ENCODE measurements at regions not wholly inside any gene's neighbourhood (a gene's known extent, or its start where the extent isn't known, plus 50 kb on each side); places are given as distances from the start of the nearest gene placed in this dataset.
A peak's percentile ranks its signal among the peaks of the same experiment; 100 is the strongest.

DNA sequence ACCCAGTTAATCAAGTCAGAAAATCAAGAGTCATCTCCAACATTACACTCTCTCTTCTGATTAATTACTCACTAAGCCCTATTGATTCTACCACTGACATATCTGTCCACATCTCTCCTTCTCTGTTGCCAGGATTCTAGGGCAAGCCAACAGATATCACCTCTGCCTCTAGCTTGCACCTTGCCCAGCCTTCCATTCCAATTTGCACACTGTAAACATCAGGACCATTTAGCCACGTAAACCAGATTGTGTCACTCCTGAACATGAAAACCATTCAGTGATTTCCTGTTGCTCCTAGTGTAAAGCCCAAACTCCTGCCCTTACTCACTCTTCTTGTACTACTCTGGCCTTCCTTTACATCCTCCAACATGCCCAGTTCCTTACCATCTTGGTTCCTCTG lies 68.0 kb upstream of the PLS3 start:
- no peaks in the 10 kb centered on the region for H3K27me3 Mint-ChIP-seq (ENCODE audit: unreplicated experiment)
- no peak overlapping the region for H3K27ac Mint-ChIP-seq (ENCODE audit: unreplicated experiment)
- H3K4me1 Mint-ChIP-seq (ENCODE audit: low read depth, unreplicated experiment), result peaks cover 10% of the 10 kb centered on the region
- TF ChIP-seq, protein P1, sequence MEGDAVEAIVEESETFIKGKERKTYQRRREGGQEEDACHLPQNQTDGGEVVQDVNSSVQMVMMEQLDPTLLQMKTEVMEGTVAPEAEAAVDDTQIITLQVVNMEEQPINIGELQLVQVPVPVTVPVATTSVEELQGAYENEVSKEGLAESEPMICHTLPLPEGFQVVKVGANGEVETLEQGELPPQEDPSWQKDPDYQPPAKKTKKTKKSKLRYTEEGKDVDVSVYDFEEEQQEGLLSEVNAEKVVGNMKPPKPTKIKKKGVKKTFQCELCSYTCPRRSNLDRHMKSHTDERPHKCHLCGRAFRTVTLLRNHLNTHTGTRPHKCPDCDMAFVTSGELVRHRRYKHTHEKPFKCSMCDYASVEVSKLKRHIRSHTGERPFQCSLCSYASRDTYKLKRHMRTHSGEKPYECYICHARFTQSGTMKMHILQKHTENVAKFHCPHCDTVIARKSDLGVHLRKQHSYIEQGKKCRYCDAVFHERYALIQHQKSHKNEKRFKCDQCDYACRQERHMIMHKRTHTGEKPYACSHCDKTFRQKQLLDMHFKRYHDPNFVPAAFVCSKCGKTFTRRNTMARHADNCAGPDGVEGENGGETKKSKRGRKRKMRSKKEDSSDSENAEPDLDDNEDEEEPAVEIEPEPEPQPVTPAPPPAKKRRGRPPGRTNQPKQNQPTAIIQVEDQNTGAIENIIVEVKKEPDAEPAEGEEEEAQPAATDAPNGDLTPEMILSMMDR (IDR thresholded peaks at IDR 0.05; ENCODE audit: partially characterized antibody, unreplicated experiment), result no peak
- H3K36me3 Mint-ChIP-seq (ENCODE audit: unreplicated experiment), result no peaks in the 10 kb centered on the region
- DNase-seq, result no peak
- no peaks in the 10 kb centered on the region for H3K9me3 Mint-ChIP-seq (ENCODE audit: unreplicated experiment)
- H3K4me3 Mint-ChIP-seq (ENCODE audit: unreplicated experiment), result no peak overlapping the region

DNA sequence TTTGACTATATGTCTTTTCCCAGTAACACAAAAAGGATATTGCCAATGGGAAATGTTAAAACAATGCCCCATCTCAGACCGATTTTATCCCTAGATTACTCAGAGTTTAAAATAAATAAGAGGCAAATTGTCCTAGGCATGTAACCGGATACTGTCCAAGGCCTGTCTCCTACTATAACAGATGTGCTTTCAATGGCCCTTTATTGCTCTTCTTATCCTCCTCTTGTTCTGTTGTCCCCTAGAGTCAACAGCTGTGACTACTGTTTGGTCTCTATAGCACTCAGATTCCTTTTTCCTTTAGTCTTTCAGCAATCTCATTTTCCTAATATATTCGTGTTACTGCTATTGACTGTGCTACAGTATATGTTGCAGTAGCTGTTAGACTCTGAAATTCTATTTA lies 66.8 kb upstream of the PLS3 start:
- no peaks in the 10 kb centered on the region for H3K27me3 Mint-ChIP-seq (ENCODE audit: unreplicated experiment)
- H3K4me3 Mint-ChIP-seq (ENCODE audit: unreplicated experiment), result no peak overlapping the region
- TF ChIP-seq, protein P1 (IDR thresholded peaks at IDR 0.05; ENCODE audit: partially characterized antibody, unreplicated experiment), result no peak
- H3K4me1 Mint-ChIP-seq (ENCODE audit: low read depth, unreplicated experiment), result peaks cover 12% of the 10 kb centered on the region
- no peak for DNase-seq
- H3K9me3 Mint-ChIP-seq (ENCODE audit: unreplicated experiment), result no peaks in the 10 kb centered on the region
- H3K27ac Mint-ChIP-seq (ENCODE audit: unreplicated experiment), result no peak overlapping the region
- no peaks in the 10 kb centered on the region for H3K36me3 Mint-ChIP-seq (ENCODE audit: unreplicated experiment)

DNA sequence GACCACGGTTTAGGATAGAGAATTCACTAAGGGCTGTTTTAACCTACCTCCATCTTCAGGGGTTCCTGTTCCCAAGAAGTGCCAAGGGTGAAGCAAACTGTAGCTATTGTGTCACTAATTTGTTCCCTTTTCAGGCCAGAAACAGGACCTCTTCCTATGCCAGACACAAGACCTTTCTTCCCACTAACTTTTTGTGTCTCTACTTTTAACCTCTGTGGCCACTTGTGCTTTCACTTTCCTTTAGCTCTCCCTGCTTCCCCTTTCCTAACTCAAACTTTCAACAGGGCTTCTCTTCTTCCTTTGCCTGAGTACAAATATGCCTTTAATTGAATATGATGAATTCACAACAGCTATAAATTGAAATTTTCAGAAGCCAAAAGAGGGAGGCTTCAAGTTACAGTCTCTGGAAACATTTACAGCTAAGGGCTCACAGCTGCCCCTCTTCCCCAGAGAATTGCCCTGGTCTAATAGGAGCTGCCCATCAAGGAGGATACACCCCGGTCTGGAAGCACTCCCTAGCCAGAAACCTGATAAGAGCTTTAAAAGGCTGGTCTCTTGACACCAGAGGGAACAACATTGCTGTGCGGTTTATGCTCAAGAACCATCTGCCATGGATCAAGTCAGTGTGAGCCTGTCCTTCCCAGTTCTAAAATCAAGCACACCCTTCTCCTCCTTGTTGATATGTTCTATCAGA lies 61.7 kb upstream of the PLS3 start:
- Mint-ChIP-seq H3K27ac (ENCODE audit: unreplicated experiment) (peak overlapping the region; percentile 76), H3K9me3 (ENCODE audit: unreplicated experiment) (no peaks in the 10 kb centered on the region)

DNA sequence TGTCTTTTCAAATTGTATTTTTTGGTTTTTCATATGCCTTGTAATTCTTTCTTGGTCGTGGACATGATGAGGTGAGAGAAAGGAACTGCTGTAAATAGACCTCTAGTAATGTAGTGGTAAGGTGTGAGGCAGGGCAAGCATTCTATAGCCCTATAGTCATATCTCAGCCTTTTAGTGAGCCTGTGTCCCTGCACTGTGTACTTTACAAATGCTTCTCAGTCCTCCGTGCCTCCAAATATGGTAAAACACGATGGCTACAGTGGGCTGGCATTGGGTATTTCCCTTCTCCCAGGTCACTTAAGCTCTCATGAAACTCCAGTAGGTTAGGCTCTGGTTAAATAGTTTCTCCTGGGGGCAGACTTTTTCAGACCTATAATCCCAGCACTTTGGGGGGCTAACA lies 57.9 kb upstream of the PLS3 start:
- TF ChIP-seq, protein P1 (IDR thresholded peaks at IDR 0.05; ENCODE audit: partially characterized antibody, unreplicated experiment), result no peak
- Mint-ChIP-seq H3K9me3 (ENCODE audit: unreplicated experiment) (no peaks in the 10 kb centered on the region), H3K27ac (ENCODE audit: unreplicated experiment) (no peak overlapping the region), H3K27me3 (ENCODE audit: unreplicated experiment) (no peaks in the 10 kb centered on the region), H3K4me1 (ENCODE audit: low read depth, unreplicated experiment) (peaks cover 6% of the 10 kb centered on the region), H3K36me3 (ENCODE audit: unreplicated experiment) (no peaks in the 10 kb centered on the region), H3K4me3 (ENCODE audit: unreplicated experiment) (no peak overlapping the region)
- DNase-seq, result no peak

More for the DNA sequence above, 61.7 kb upstream of the PLS3 start:
- no peaks in the 10 kb centered on the region for H3K36me3 Mint-ChIP-seq (ENCODE audit: unreplicated experiment)
- peak overlapping the region; percentile 3 for H3K4me3 Mint-ChIP-seq (ENCODE audit: unreplicated experiment)
- H3K27me3 Mint-ChIP-seq (ENCODE audit: unreplicated experiment), result no peaks in the 10 kb centered on the region
- H3K4me1 Mint-ChIP-seq (ENCODE audit: low read depth, unreplicated experiment), result peaks cover 12% of the 10 kb centered on the region
- TF ChIP-seq, protein P1 (IDR thresholded peaks at IDR 0.05; ENCODE audit: partially characterized antibody, unreplicated experiment), result no peak
- peak; percentile 22 for DNase-seq

DNA sequence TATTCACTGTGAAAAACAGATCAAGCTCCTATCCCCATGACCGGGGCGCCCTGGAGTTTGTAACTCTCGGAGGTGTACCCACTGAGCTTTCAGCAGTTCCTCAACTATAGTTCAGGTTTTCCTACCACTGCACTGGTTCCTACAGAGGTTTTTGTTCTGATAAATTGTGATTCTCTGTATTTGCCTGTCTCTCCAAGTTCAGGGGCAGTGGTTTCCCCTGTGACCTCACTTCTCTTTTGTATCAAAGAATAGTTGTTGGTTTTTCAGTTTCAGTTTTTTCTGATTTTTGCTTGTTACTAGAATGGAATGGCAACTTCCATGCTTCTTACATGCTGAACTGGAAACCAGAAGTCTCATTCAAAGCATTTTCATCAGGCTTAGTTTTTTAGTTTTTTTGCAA lies 56.8 kb upstream of the PLS3 start:
- Mint-ChIP-seq H3K4me3 (ENCODE audit: unreplicated experiment) (no peak overlapping the region), H3K9me3 (ENCODE audit: unreplicated experiment) (no peaks in the 10 kb centered on the region), H3K36me3 (ENCODE audit: unreplicated experiment) (no peaks in the 10 kb centered on the region), H3K27me3 (ENCODE audit: unreplicated experiment) (no peaks in the 10 kb centered on the region), H3K27ac (ENCODE audit: unreplicated experiment) (no peak overlapping the region), H3K4me1 (ENCODE audit: low read depth, unreplicated experiment) (peaks cover 4% of the 10 kb centered on the region)
- DNase-seq, result no peak
- TF ChIP-seq, protein P1 (IDR thresholded peaks at IDR 0.05; ENCODE audit: partially characterized antibody, unreplicated experiment), result no peak

Data from glutamatergic neuron (in vitro differentiated cells).